H1 (cell line): ENCODE measurements at regions not wholly inside any gene's neighbourhood (a gene's known extent, or its start where the extent isn't known, plus 50 kb on each side); places are given as distances from the start of the nearest gene placed in this dataset.

ENCODE experiments used
- CTCF ChIA-PET: fragments of 300-600 bp; sonication (Branson Sonifier 250); formaldehyde crosslinking; loops from one replicate; lab custom pipeline; 2021; ENCODE audit not compliant: partially characterized antibody; lab: Charles Lee
- POLR2A ChIA-PET: fragments of 300-600 bp; sonication (Branson Sonifier 250); formaldehyde crosslinking; loops from one replicate; lab custom pipeline; 2021; ENCODE audit warnings: inconsistent platforms; ENCODE audit not compliant: partially characterized antibody; lab: Charles Lee
- DNase-seq, 2 experiments: peaks; one replicate each; pipeline versions ENCODE4 v3.0.0 to v3.0.0-alpha.2; 2010 to 2022; ENCODE audit warnings: low spot score in 2 of 2, low read depth in 1 of 2, mixed read lengths in 1 of 2
- FAIRE-seq: peaks from 2 replicates; lab custom pipeline; 2011; peaks lifted over from hg19 to GRCh38; lab: Jason Lieb, UNC
- H2AFZ ChIP-seq: 2 replicates; pipeline ENCODE4 v1.8.1; 2012; ENCODE audit warnings: low read length, inconsistent platforms
- H2AK5ac ChIP-seq: 2 replicates; pipeline ENCODE4 v1.6.1; 2013; ENCODE audit warnings: low read depth, low read length
- H2BK120ac ChIP-seq: replicated peaks from 2 replicates; pipeline ENCODE3; 2013; ENCODE audit warnings: low read depth, low read length, inconsistent platforms
- H2BK12ac ChIP-seq: 2 replicates; pipeline ENCODE4 v1.6.1; 2013; ENCODE audit warnings: low read depth, low read length
- H2BK15ac ChIP-seq: 2 replicates; pipeline ENCODE4 v1.6.1; 2013; ENCODE audit warnings: low read length
- H2BK20ac ChIP-seq: 2 replicates; pipeline ENCODE4 v1.6.1; 2013; ENCODE audit warnings: low read length
- H2BK5ac ChIP-seq: 2 replicates; pipeline ENCODE4 v1.6.1; 2013; ENCODE audit warnings: low read depth, low read length
- H3K14ac ChIP-seq: 2 replicates; pipeline ENCODE4 v1.6.1; 2013; ENCODE audit warnings: inconsistent platforms; ENCODE audit not compliant: insufficient read length
- H3K18ac ChIP-seq: 2 replicates; pipeline ENCODE4 v1.6.1; 2013; ENCODE audit warnings: low read length; ENCODE audit errors: extremely low read depth
- H3K23ac ChIP-seq: 2 replicates; pipeline ENCODE4 v1.6.1; 2013; ENCODE audit warnings: inconsistent platforms; ENCODE audit not compliant: insufficient read length
- H3K23me2 ChIP-seq: 2 replicates; pipeline ENCODE4 v1.6.1; 2013; ENCODE audit warnings: low read depth, low read length
- H3K27ac ChIP-seq: 2 replicates; pipeline ENCODE4 v1.6.1; 2011; ENCODE audit warnings: low read depth, low read length, inconsistent platforms
- H3K27me3 ChIP-seq, 4 experiments: replicated peaks in 1 of 4; 1 replicate in 1 of 4; 2 replicates in 3 of 4; pipeline versions ENCODE4 v1.6.1 to v1.8.1; 2011 to 2013; ENCODE audit warnings: low read length in 3 of 4, mild to moderate bottlenecking in 3 of 4, inconsistent platforms in 2 of 4, mixed read lengths in 2 of 4, moderate library complexity in 1 of 4; ENCODE audit not compliant: control insufficient read depth in 3 of 4, insufficient read depth in 3 of 4; ENCODE audit errors: extremely low read depth in 1 of 4
- H3K36me3 ChIP-seq, 4 experiments: 2 replicates each; pipeline versions ENCODE4 v1.6.1 to v1.8.1; 2011 to 2013; ENCODE audit warnings: mild to moderate bottlenecking in 4 of 4, low read length in 3 of 4, moderate library complexity in 2 of 4, control low read depth in 1 of 4, inconsistent platforms in 1 of 4; ENCODE audit not compliant: insufficient read depth in 4 of 4, control insufficient read depth in 2 of 4
- H3K4ac ChIP-seq: replicated peaks from 2 replicates; pipeline ENCODE3; 2013; ENCODE audit warnings: low read length, low read depth, mixed read lengths, inconsistent platforms; ENCODE audit not compliant: insufficient read length
- H3K4me1 ChIP-seq, 4 experiments: replicated peaks in 1 of 4; 1 replicate in 1 of 4; 2 replicates in 3 of 4; pipeline versions ENCODE4 v1.6.1 to v1.8.1; 2011 to 2013; ENCODE audit warnings: low read length in 3 of 4, inconsistent platforms in 2 of 4, mixed read lengths in 1 of 4; ENCODE audit not compliant: insufficient read depth in 4 of 4, control insufficient read depth in 3 of 4
- H3K4me2 ChIP-seq, 2 experiments: 2 replicates each; pipeline versions ENCODE4 v1.6.1 to v1.8.1; 2011 to 2013; ENCODE audit warnings: low read depth in 2 of 2, low read length in 2 of 2, control low read depth in 1 of 2, inconsistent platforms in 1 of 2, mild to moderate bottlenecking in 1 of 2; ENCODE audit not compliant: insufficient read depth in 1 of 2
- H3K4me3 ChIP-seq, 4 experiments: fragments of 200-600, 300-600 bp in 1 of 4; sonication (generic), shearing (Covaris generic), sonication (Bioruptor Twin) in 1 of 4; 2 replicates each; pipeline versions ENCODE4 v1.5.1 to v1.8.1; 2011 to 2016; ENCODE audit warnings: low read length in 4 of 4, low read depth in 3 of 4, control low read depth in 2 of 4, inconsistent platforms in 2 of 4, mild to moderate bottlenecking in 2 of 4, mixed read lengths in 1 of 4, moderate library complexity in 1 of 4; ENCODE audit not compliant: insufficient read depth in 2 of 4; ENCODE audit errors: extremely low read depth in 1 of 4
- H3K56ac ChIP-seq: replicated peaks from 2 replicates; pipeline ENCODE3; 2013; ENCODE audit warnings: low read depth, mild to moderate bottlenecking, mixed read lengths, low read length, inconsistent platforms; ENCODE audit not compliant: insufficient read length
- H3K79me1 ChIP-seq: 2 replicates; pipeline ENCODE4 v1.6.1; 2013; ENCODE audit warnings: low read depth, low read length, control low read depth
- H3K79me2 ChIP-seq, 2 experiments: 2 replicates each; pipeline versions ENCODE4 v1.6.1 to v1.8.1; 2012 to 2013; ENCODE audit warnings: low read length in 2 of 2, mild to moderate bottlenecking in 2 of 2, inconsistent platforms in 1 of 2; ENCODE audit not compliant: insufficient read depth in 2 of 2, control insufficient read depth in 1 of 2
- H3K9ac ChIP-seq, 4 experiments: replicated peaks in 1 of 4; 1 replicate in 1 of 4; 2 replicates in 3 of 4; pipeline versions ENCODE4 v1.6.1 to v1.8.1; 2011 to 2013; ENCODE audit warnings: low read depth in 3 of 4, low read length in 3 of 4, control low read depth in 2 of 4, mild to moderate bottlenecking in 2 of 4, moderate library complexity in 2 of 4, inconsistent platforms in 1 of 4; ENCODE audit errors: extremely low read depth in 1 of 4
- H3K9me3 ChIP-seq, 2 experiments: 2 replicates each; pipeline versions ENCODE4 v1.6.1 to v1.8.1; 2012 to 2013; ENCODE audit warnings: mild to moderate bottlenecking in 2 of 2, moderate library complexity in 2 of 2, control low read depth in 1 of 2, inconsistent platforms in 1 of 2, low read depth in 1 of 2, low read length in 1 of 2, mixed read lengths in 1 of 2; ENCODE audit not compliant: insufficient read depth in 2 of 2
- H4K20me1 ChIP-seq, 2 experiments: replicated peaks in 1 of 2; 2 replicates each; pipeline versions ENCODE3 to v1.8.1; 2011 to 2013; ENCODE audit warnings: inconsistent platforms in 2 of 2, low read length in 2 of 2, mild to moderate bottlenecking in 1 of 2; ENCODE audit not compliant: insufficient read depth in 2 of 2, control insufficient read depth in 1 of 2
- H4K5ac ChIP-seq: 2 replicates; pipeline ENCODE4 v1.6.1; 2013; ENCODE audit warnings: low read length, low read depth, mixed read lengths, inconsistent platforms; ENCODE audit not compliant: insufficient read length
- H4K8ac ChIP-seq: 2 replicates; pipeline ENCODE4 v1.8.0; 2013; ENCODE audit warnings: mild to moderate bottlenecking, moderate library complexity, low read length, inconsistent platforms; ENCODE audit not compliant: insufficient read depth; ENCODE audit errors: extremely low read depth
- H4K91ac ChIP-seq: replicated peaks from 2 replicates; pipeline ENCODE3; 2013; ENCODE audit warnings: low read length, mixed read lengths, inconsistent platforms; ENCODE audit not compliant: insufficient read length
- KDM1A ChIP-seq: fragments of 200-600, 300-600 bp; sonication (generic); IDR thresholded peaks from 2 replicates; pipeline ENCODE4 v1.7.1; 2016; ENCODE audit warnings: mild to moderate bottlenecking, low read length, borderline replicate concordance
- POLR2AphosphoS5 ChIP-seq: IDR thresholded peaks from 2 replicates; pipeline ENCODE4 v1.6.1; 2011; ENCODE audit warnings: low read depth, low read length
- ZNF274 ChIP-seq: IDR thresholded peaks from 2 replicates; pipeline ENCODE4 v1.7.0; 2012; ENCODE audit warnings: low read length, borderline replicate concordance; ENCODE audit errors: extremely low read depth
- WGBS, 2 experiments: shearing (Covaris generic) in 1 of 2; methylation state at CpG; one replicate each; pipeline versions ENCODE4 v1.1.6 to v1.1.7; 2013 to 2015; ENCODE audit warnings: low lambda C conversion rate in 2 of 2, mixed read lengths in 2 of 2, inconsistent platforms in 1 of 2, low coverage in 1 of 2, missing lambda C conversion rate in 1 of 2; ENCODE audit not compliant: insufficient replicate concordance in 2 of 2, insufficient coverage in 1 of 2, insufficient read length in 1 of 2; ENCODE audit errors: extremely low coverage in 1 of 2, missing lambda C conversion rate in 1 of 2; 5-methylcytosine and 5-hydroxymethylcytosine counted together

DNA sequence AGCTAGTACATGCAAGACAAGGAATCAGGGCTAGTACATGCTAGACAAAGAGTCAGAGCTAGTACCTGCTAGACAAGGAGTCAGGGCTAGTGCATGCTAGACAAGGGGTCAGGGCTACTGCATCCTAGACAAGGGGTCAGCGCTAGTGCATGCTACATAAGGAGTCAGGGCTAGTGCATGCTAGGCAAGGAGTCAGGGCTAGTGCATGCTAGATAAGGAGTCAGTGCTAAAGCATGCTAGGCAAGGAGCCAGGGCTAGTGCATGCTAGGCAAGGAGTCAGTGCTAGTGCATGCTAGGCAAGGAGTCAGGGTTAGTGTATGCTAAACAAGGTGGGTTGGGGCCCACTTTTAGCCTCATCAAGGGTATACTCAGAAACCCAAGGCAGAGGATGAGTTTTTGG is 90.1 kb upstream of the FAM136A start:
- Histone ChIP-seq H3K79me1 (no peaks in the 10 kb centered on the region), H3K56ac (no peak overlapping the region), H2BK5ac (peak overlapping the region; percentile 19; the same call in 1 of the 2 replicates), H3K4me3 (no peak overlapping the region), H4K5ac (no peak overlapping the region), H3K36me3 (no peaks in the 10 kb centered on the region), H3K23me2 (no peaks in the 10 kb centered on the region), H4K20me1 (peaks cover 0 to 1% of the 10 kb centered on the region in 2 experiments), H3K4ac (no peak overlapping the region), H2BK120ac (no peak overlapping the region), H3K4me1 (no peaks in the 10 kb centered on the region), H3K4me2 (no peak overlapping the region), H3K9ac (no peak overlapping the region), H2AFZ (no peak overlapping the region), H2BK12ac (0 out of 2 replicates have a peak overlapping the region, but pooled peaks have one; percentile 2), H3K18ac (no peak overlapping the region), H4K8ac (no peak overlapping the region), H4K91ac (no peak overlapping the region), H2BK15ac (no peak overlapping the region), H3K79me2 (peaks cover 0 to 2% of the 10 kb centered on the region in 2 experiments; a peak in 1 of 4 replicates), H3K23ac (no peak overlapping the region), H2BK20ac (no peak overlapping the region), H3K27me3 (peaks cover 0 to 5% (median 0%) of the 10 kb centered on the region in 4 experiments; a peak in 1 of 7 replicates), H3K9me3 (no peaks in the 10 kb centered on the region), H3K27ac (no peak overlapping the region), H2AK5ac (peak overlapping the region; percentile 69; the same call in 1 of the 2 replicates), H3K14ac (no peak overlapping the region)
- POLR2A ChIA-PET, result no interaction called here
- TF ChIP-seq POLR2AphosphoS5 (no peak), KDM1A (no peak), ZNF274 (no peak)
- CTCF ChIA-PET, result no interaction called here
- no peak for FAIRE-seq
- DNase-seq, result no peak
- WGBS, 2 experiments, result 94% methylated on average over 1 of the region's 1 CpG; no CpG with 5 or more reads in 1 of the 2 experiments
